ENCODE measurements at regions not wholly inside any gene's neighbourhood (a gene's known extent, or its start where the extent isn't known, plus 50 kb on each side); places are given as distances from the start of the nearest gene placed in this dataset.

- Histone ChIP-seq H3K36me3 (no peaks in the 10 kb centered on the region), H3K4me3 (no peak overlapping the region), H3K27ac (no peak overlapping the region), H3K9me3 (no peaks in the 10 kb centered on the region), H3K4me1 (peaks cover 23% of the 10 kb centered on the region), H3K27me3 (no peaks in the 10 kb centered on the region)
- TF ChIP-seq CTCF (IDR thresholded peaks at IDR 0.05) (no peak), POLR2AphosphoS5 (IDR thresholded peaks at IDR 0.05; ENCODE audit: insufficient read depth in 1 of 2, low read depth in 1 of 2) (no peak), POLR2A (IDR thresholded peaks at IDR 0.05) (no peak)
- DNase-seq (ENCODE audit: extremely low spot score in 2 of 2), result no peak
- intact Hi-C loops (cut with DNase I), result loop anchor here (10.0 kb wide), 1 partner anchor 786 kb away; the partner anchor contains the start of gene KLF4
These were observed 585.2 kb downstream of the ACTL7B start for GRCh38 chr9:108270561-108270960.

- Histone ChIP-seq H3K9me3 (no peaks in the 10 kb centered on the region), H3K4me3 (no peak overlapping the region), H3K36me3 (no peaks in the 10 kb centered on the region), H3K4me1 (peaks cover 23% of the 10 kb centered on the region), H3K27ac (no peak overlapping the region), H3K27me3 (no peaks in the 10 kb centered on the region)
- no peak for DNase-seq (ENCODE audit: extremely low spot score in 2 of 2)
- intact Hi-C loops (cut with DNase I), result loop anchor here (10.0 kb wide), 1 partner anchor 785 kb away; the partner anchor contains the start of gene KLF4
- TF ChIP-seq POLR2AphosphoS5 (IDR thresholded peaks at IDR 0.05; ENCODE audit: insufficient read depth in 1 of 2, low read depth in 1 of 2) (no peak), CTCF (IDR thresholded peaks at IDR 0.05) (no peak), POLR2A (IDR thresholded peaks at IDR 0.05) (no peak)
These were observed 585.7 kb downstream of the ACTL7B start for GRCh38 chr9:108270051-108270450.

GRCh38 chr9:108269371-108269770 is 586.4 kb downstream of the ACTL7B start:
- Histone ChIP-seq H3K9me3 (no peaks in the 10 kb centered on the region), H3K4me1 (peaks cover 23% of the 10 kb centered on the region), H3K27ac (no peak overlapping the region), H3K36me3 (no peaks in the 10 kb centered on the region), H3K27me3 (no peaks in the 10 kb centered on the region), H3K4me3 (no peak overlapping the region)
- no peak for DNase-seq (ENCODE audit: extremely low spot score in 2 of 2)
- TF ChIP-seq POLR2AphosphoS5 (IDR thresholded peaks at IDR 0.05; ENCODE audit: insufficient read depth in 1 of 2, low read depth in 1 of 2) (no peak), POLR2A (IDR thresholded peaks at IDR 0.05) (no peak), CTCF (IDR thresholded peaks at IDR 0.05) (no peak)
- intact Hi-C loops (cut with DNase I), result no loop called here

GRCh38 chr9:108265065-108265464 is 590.7 kb downstream of the ACTL7B start:
- H3K27me3 ChIP-seq, result no peaks in the 10 kb centered on the region
- intact Hi-C loops (cut with DNase I), result no loop called here
- H3K9me3 ChIP-seq, result no peaks in the 10 kb centered on the region
- no peak overlapping the region for H3K27ac ChIP-seq
- no peak for TF ChIP-seq CTCF (IDR thresholded peaks at IDR 0.05)
- no peak for TF ChIP-seq POLR2A (IDR thresholded peaks at IDR 0.05)
- TF ChIP-seq POLR2AphosphoS5 (IDR thresholded peaks at IDR 0.05; ENCODE audit: insufficient read depth in 1 of 2, low read depth in 1 of 2), result no peak
- peaks cover 7% of the 10 kb centered on the region for H3K4me1 ChIP-seq
- DNase-seq (ENCODE audit: extremely low spot score in 2 of 2), result no peak
- no peak overlapping the region for H3K4me3 ChIP-seq
- H3K36me3 ChIP-seq, result no peaks in the 10 kb centered on the region

GRCh38 chr9:108264093-108264492 is 591.7 kb downstream of the ACTL7B start:
- no peaks in the 10 kb centered on the region for H3K27me3 ChIP-seq
- no peak overlapping the region for H3K4me3 ChIP-seq
- H3K4me1 ChIP-seq, result peaks cover 13% of the 10 kb centered on the region
- no peak for TF ChIP-seq POLR2AphosphoS5 (IDR thresholded peaks at IDR 0.05; ENCODE audit: insufficient read depth in 1 of 2, low read depth in 1 of 2)
- TF ChIP-seq CTCF (IDR thresholded peaks at IDR 0.05), result no peak
- TF ChIP-seq POLR2A (IDR thresholded peaks at IDR 0.05), result no peak
- intact Hi-C loops (cut with DNase I), result no loop called here
- no peaks in the 10 kb centered on the region for H3K9me3 ChIP-seq
- no peak for DNase-seq (ENCODE audit: extremely low spot score in 2 of 2)
- no peaks in the 10 kb centered on the region for H3K36me3 ChIP-seq
- H3K27ac ChIP-seq, result no peak overlapping the region

Measured in vagina (tissue), 2 donors.